B cell (primary cell): ENCODE measurements at regions not wholly inside any gene's neighbourhood (a gene's known extent, or its start where the extent isn't known, plus 50 kb on each side); places are given as distances from the start of the nearest gene placed in this dataset.

Source experiments
- ATAC-seq: fragments of 200-7000 bp; cut with Tn5 transposase; one replicate; pipeline ENCODE4 v1.10.0; 2021; ENCODE audit warnings: low read depth, mild to moderate bottlenecking, moderate number of reproducible peaks, moderate library complexity
- CTCF ChIA-PET: fragments of 350-600 bp; sonication (Branson Sonifier 250); formaldehyde crosslinking; loops from one replicate; lab custom pipeline; 2021; ENCODE audit warnings: antibody characterized with exemption, inconsistent platforms; lab: Charles Lee
- POLR2A ChIA-PET: fragments of 350-600 bp; sonication (Branson Sonifier 250); formaldehyde crosslinking; loops from one replicate; lab custom pipeline; 2021; ENCODE audit warnings: antibody characterized with exemption; lab: Charles Lee
- DNase-seq: peaks from one replicate; pipeline ENCODE4 v3.0.0; 2013
- H2AFZ ChIP-seq: 2 replicates; pipeline ENCODE4 v1.6.1; 2012; ENCODE audit warnings: mild to moderate bottlenecking, low read depth, low read length; ENCODE audit not compliant: insufficient read depth, poor library complexity, severe bottlenecking
- H3K27ac ChIP-seq, 2 donors: 1 replicate in 1 of 2; 2 replicates in 1 of 2; pipeline ENCODE4 v1.5.1; 2012 to 2013; ENCODE audit warnings: low read length in 2 of 2, mild to moderate bottlenecking in 2 of 2, moderate library complexity in 1 of 2
- H3K27me3 ChIP-seq, 4 experiments: fragments of 200-600 bp in 1 of 4; sonication (generic) in 1 of 4; replicated peaks in 1 of 4; 1 replicate in 2 of 4; 2 replicates in 2 of 4; pipeline versions ENCODE4 v1.6.1 to v1.7.0; 2013 to 2016; ENCODE audit warnings: low read length in 3 of 4, mild to moderate bottlenecking in 2 of 4, mixed read lengths in 1 of 4, moderate library complexity in 1 of 4; ENCODE audit not compliant: insufficient read depth in 4 of 4, control insufficient read depth in 3 of 4; ENCODE audit errors: control extremely low read depth in 1 of 4
- H3K36me3 ChIP-seq, 2 experiments: replicated peaks in 1 of 2; 1 replicate in 1 of 2; 2 replicates in 1 of 2; pipeline versions ENCODE4 v1.6.1 to v1.7.1; 2013; ENCODE audit warnings: low read length in 1 of 2; ENCODE audit not compliant: insufficient read depth in 2 of 2, control insufficient read depth in 1 of 2; ENCODE audit errors: control extremely low read depth in 1 of 2, extremely low read depth in 1 of 2
- H3K4me1 ChIP-seq, 2 donors: fragments of 200-600 bp in 1 of 2; sonication (generic) in 1 of 2; 1 replicate in 1 of 2; 2 replicates in 1 of 2; pipeline versions ENCODE4 v1.5.1 to v1.6.1; 2013 to 2017; ENCODE audit warnings: low read length in 2 of 2; ENCODE audit not compliant: control insufficient read depth in 2 of 2, insufficient read depth in 2 of 2
- H3K4me2 ChIP-seq: replicated peaks from 2 replicates; pipeline ENCODE3; 2012; ENCODE audit warnings: mild to moderate bottlenecking, low read depth, low read length; ENCODE audit not compliant: poor library complexity, severe bottlenecking
- H3K4me3 ChIP-seq, 5 experiments: fragments of 200-600 bp in 1 of 5; sonication (generic) in 1 of 5; 1 replicate in 3 of 5; 2 replicates in 2 of 5; pipeline versions ENCODE4 v1.5.1 to v1.7.0; 2011 to 2016; ENCODE audit warnings: low read length in 4 of 5, mild to moderate bottlenecking in 4 of 5, low read depth in 2 of 5, control low read depth in 1 of 5, moderate library complexity in 1 of 5; ENCODE audit not compliant: insufficient read depth in 1 of 5; ENCODE audit errors: control extremely low read depth in 1 of 5, extremely low read depth in 1 of 5
- H3K79me2 ChIP-seq: fragments of 200-600 bp; sonication (generic); one replicate; pipeline ENCODE4 v1.6.0; 2016; ENCODE audit warnings: low read length; ENCODE audit not compliant: control insufficient read depth, insufficient read depth
- H3K9ac ChIP-seq: fragments of 200-600 bp; sonication (generic); 2 replicates; pipeline ENCODE4 v1.6.1; 2017; ENCODE audit warnings: mild to moderate bottlenecking, low read length, moderate library complexity
- H3K9me3 ChIP-seq, 3 donors: one replicate each; pipeline versions ENCODE4 v1.6.1 to v1.7.1; 2013; ENCODE audit warnings: low read length in 2 of 3; ENCODE audit not compliant: control insufficient read depth in 2 of 3, insufficient read depth in 1 of 3; ENCODE audit errors: control extremely low read depth in 1 of 3
- H4K20me1 ChIP-seq: 2 replicates; pipeline ENCODE4 v1.6.0; 2012; ENCODE audit warnings: mild to moderate bottlenecking, low read length; ENCODE audit not compliant: insufficient read depth, control insufficient read depth, poor library complexity, severe bottlenecking
- H3K27ac Mint-ChIP-seq: one replicate; pipeline ENCODE4 v1.8.0; 2021; ENCODE audit warnings: mixed read lengths
- H3K27me3 Mint-ChIP-seq: one replicate; pipeline ENCODE4 v1.8.0; 2021; ENCODE audit warnings: mixed read lengths
- H3K4me1 Mint-ChIP-seq: one replicate; pipeline ENCODE4 v1.8.0; 2021; ENCODE audit warnings: mixed read lengths
- H3K4me3 Mint-ChIP-seq: one replicate; pipeline ENCODE4 v1.8.0; 2021; ENCODE audit warnings: mixed read lengths
- H3K9me3 Mint-ChIP-seq: one replicate; pipeline ENCODE4 v1.8.0; 2022; ENCODE audit warnings: mixed read lengths; ENCODE audit not compliant: insufficient read depth
- CTCF ChIP-seq: fragments of 200-600 bp; IDR thresholded peaks from one replicate; pipeline ENCODE4 v1.8.0; 2022; ENCODE audit warnings: antibody characterized with exemption, mild to moderate bottlenecking
- EZH2 ChIP-seq: IDR thresholded peaks from 2 replicates; pipeline ENCODE4 v1.6.1; 2012; ENCODE audit warnings: borderline replicate concordance, low read depth, mild to moderate bottlenecking, moderate library complexity, low read length; ENCODE audit not compliant: insufficient read depth, poor library complexity, severe bottlenecking
- WGBS: methylation state at CpG from one replicate; pipeline ENCODE4 v1.1.5; 2013; ENCODE audit warnings: missing lambda C conversion rate; ENCODE audit not compliant: insufficient coverage; 5-methylcytosine and 5-hydroxymethylcytosine counted together
- intact Hi-C: fragments of 100-400 bp; cut with micrococcal nuclease; formaldehyde crosslinking; loops from one replicate; pipeline ENCODE4 v1.10.0; 2022

GRCh38 chr4:56272003-56272402 lies 115.3 kb downstream of the AASDH start:
- H3K27me3 ChIP-seq = no peaks in the 10 kb centered on the region
- no peak overlapping the region for H3K9ac ChIP-seq
- Mint-ChIP-seq H3K4me3 (no peak overlapping the region), H3K27ac (no peak overlapping the region), H3K27me3 (peaks cover 3% of the 10 kb centered on the region), H3K4me1 (no peaks in the 10 kb centered on the region), H3K9me3 (no peaks in the 10 kb centered on the region)
- peaks cover 0 to 2% (median 0%) of the 10 kb centered on the region in 3 donors for H3K9me3 ChIP-seq
- intact Hi-C loops = no loop called here
- H3K4me2 ChIP-seq = no peak overlapping the region
- H2AFZ ChIP-seq = no peak overlapping the region
- H3K4me1 ChIP-seq = no peaks in the 10 kb centered on the region
- no peaks in the 10 kb centered on the region for H4K20me1 ChIP-seq
- no peak overlapping the region for H3K4me3 ChIP-seq
- ChIA-PET POLR2A (no interaction called here), CTCF (no interaction called here)
- WGBS = 95% methylated on average over 10 of the region's 11 CpGs
- no peak overlapping the region for H3K27ac ChIP-seq
- TF ChIP-seq CTCF (no peak), EZH2 (no peak)
- ATAC-seq (no peak), DNase-seq (no peak)
- H3K36me3 ChIP-seq = no peaks in the 10 kb centered on the region
- no peaks in the 10 kb centered on the region for H3K79me2 ChIP-seq

- Histone ChIP-seq H3K4me3 (no peak overlapping the region), H3K36me3 (no peaks in the 10 kb centered on the region), H3K27me3 (no peaks in the 10 kb centered on the region), H2AFZ (no peak overlapping the region), H3K4me2 (no peak overlapping the region), H3K9ac (no peak overlapping the region), H4K20me1 (no peaks in the 10 kb centered on the region), H3K4me1 (no peaks in the 10 kb centered on the region), H3K27ac (no peak overlapping the region), H3K79me2 (no peaks in the 10 kb centered on the region), H3K9me3 (peaks cover 0 to 2% (median 0%) of the 10 kb centered on the region in 3 donors)
- TF ChIP-seq EZH2 (no peak), CTCF (no peak)
- intact Hi-C loops = no loop called here
- no CpG with 5 or more reads among the region's 2 CpGs for WGBS
- Mint-ChIP-seq H3K9me3 (no peaks in the 10 kb centered on the region), H3K4me1 (no peaks in the 10 kb centered on the region), H3K4me3 (no peak overlapping the region), H3K27ac (no peak overlapping the region), H3K27me3 (peaks cover 3% of the 10 kb centered on the region)
- ATAC-seq (no peak), DNase-seq (no peak)
- ChIA-PET CTCF (no interaction called here), POLR2A (no interaction called here)
Measured at GRCh38 chr4:56271131-56271530, 116.2 kb downstream of the AASDH start.
